BLaER1 treated with 17β-estradiol and CSF1 and Interleukin-3, amounts not matched to agents 10 nM and 100 nM (cell line): ENCODE measurements at regions not wholly inside any gene's neighbourhood (a gene's known extent, or its start where the extent isn't known, plus 50 kb on each side); places are given as distances from the start of the nearest gene placed in this dataset.

Experiments
- H3K27ac ChIP-seq, 11 experiments: shearing (Covaris generic); formaldehyde crosslinking; 2 replicates each; pipeline ENCODE4 v1.8.1; 2022
- H3K27me3 ChIP-seq, 11 experiments: shearing (Covaris generic); formaldehyde crosslinking; 2 replicates each; pipeline ENCODE4 v1.8.1; 2022
- H3K36me3 ChIP-seq, 11 experiments: shearing (Covaris generic); formaldehyde crosslinking; 2 replicates each; pipeline ENCODE4 v1.8.1; 2022
- H3K4me1 ChIP-seq, 10 experiments: shearing (Covaris generic); formaldehyde crosslinking; 2 replicates each; pipeline ENCODE4 v1.8.1; 2022
- H3K4me2 ChIP-seq, 11 experiments: shearing (Covaris generic); formaldehyde crosslinking; 2 replicates each; pipeline ENCODE4 v1.8.1; 2022
- H3K4me3 ChIP-seq, 10 experiments: shearing (Covaris generic); formaldehyde crosslinking; 2 replicates each; pipeline ENCODE4 v1.8.1; 2022
- H3K9ac ChIP-seq, 11 experiments: shearing (Covaris generic); formaldehyde crosslinking; 2 replicates each; pipeline ENCODE4 v1.8.1; 2022
- H3K9me3 ChIP-seq, 11 experiments: shearing (Covaris generic); formaldehyde crosslinking; replicated peaks in 1 of 11; 2 replicates each; pipeline ENCODE4 v1.8.1; 2022
- H4K20me1 ChIP-seq, 11 experiments: shearing (Covaris generic); formaldehyde crosslinking; 2 replicates each; pipeline ENCODE4 v1.8.1; 2022
- Cebpa-rat ChIP-seq, 11 experiments: shearing (Covaris generic); IDR thresholded peaks; 2 replicates each; pipeline ENCODE4 v1.8.1; 2022

GRCh38 chr18:27862041-27862682 is 314.8 kb downstream of the CDH2 start:
- Histone ChIP-seq H3K4me2 (no peak overlapping the region), H3K27me3 (no peaks in the 10 kb centered on the region), H3K9ac (no peak overlapping the region), H3K4me1 (peaks cover 0 to 13% (median 10%) of the 10 kb centered on the region in 10 experiments; a peak in 12 of 20 replicates), H3K9me3 (no peaks in the 10 kb centered on the region), H4K20me1 (no peaks in the 10 kb centered on the region), H3K36me3 (no peaks in the 10 kb centered on the region), H3K27ac (no peak overlapping the region), H3K4me3 (no peak overlapping the region)
- no peak for TF ChIP-seq Cebpa-rat (IDR thresholded peaks at IDR 0.05)

GRCh38 chr18:27861539-27861938 is 315.4 kb downstream of the CDH2 start:
- peaks cover 0 to 13% (median 10%) of the 10 kb centered on the region in 10 experiments; a peak in 12 of 20 replicates for H3K4me1 ChIP-seq
- H3K9ac ChIP-seq: no peak overlapping the region
- no peak for TF ChIP-seq Cebpa-rat (IDR thresholded peaks at IDR 0.05)
- H3K36me3 ChIP-seq: no peaks in the 10 kb centered on the region
- no peak overlapping the region for H3K4me2 ChIP-seq
- H4K20me1 ChIP-seq: no peaks in the 10 kb centered on the region
- H3K27me3 ChIP-seq: no peaks in the 10 kb centered on the region
- H3K9me3 ChIP-seq: no peaks in the 10 kb centered on the region
- H3K4me3 ChIP-seq: no peak overlapping the region
- H3K27ac ChIP-seq: no peak overlapping the region

GRCh38 chr18:27860701-27861107 is 316.2 kb downstream of the CDH2 start:
- H4K20me1 ChIP-seq: no peaks in the 10 kb centered on the region
- H3K4me3 ChIP-seq: no peak overlapping the region
- peaks cover 0 to 13% (median 10%) of the 10 kb centered on the region in 10 experiments; a peak in 12 of 20 replicates for H3K4me1 ChIP-seq
- H3K36me3 ChIP-seq: no peaks in the 10 kb centered on the region
- H3K4me2 ChIP-seq: peak overlapping the region in 10 of 11 experiments; percentile 19 to 61 (median 38); a peak in 17 of 22 replicates
- no peak for TF ChIP-seq Cebpa-rat (IDR thresholded peaks at IDR 0.05)
- no peaks in the 10 kb centered on the region for H3K27me3 ChIP-seq
- H3K9ac ChIP-seq: no peak overlapping the region
- no peak overlapping the region; a peak in 1 of 22 replicates for H3K27ac ChIP-seq
- no peaks in the 10 kb centered on the region for H3K9me3 ChIP-seq

- H3K9me3 ChIP-seq: no peaks in the 10 kb centered on the region
- no peaks in the 10 kb centered on the region for H4K20me1 ChIP-seq
- H3K4me3 ChIP-seq: no peak overlapping the region
- peak overlapping the region in 10 of 11 experiments; percentile 18 to 61 (median 38); a peak in 13 of 22 replicates for H3K4me2 ChIP-seq
- H3K36me3 ChIP-seq: no peaks in the 10 kb centered on the region
- peaks cover 0 to 13% (median 10%) of the 10 kb centered on the region in 10 experiments; a peak in 12 of 20 replicates for H3K4me1 ChIP-seq
- H3K27ac ChIP-seq: no peak overlapping the region
- no peaks in the 10 kb centered on the region for H3K27me3 ChIP-seq
- no peak overlapping the region for H3K9ac ChIP-seq
- TF ChIP-seq Cebpa-rat (IDR thresholded peaks at IDR 0.05): no peak
These were observed 316.9 kb downstream of the CDH2 start for GRCh38 chr18:27860011-27860410.

- TF ChIP-seq Cebpa-rat (IDR thresholded peaks at IDR 0.05): no peak
- H3K27ac ChIP-seq: no peak overlapping the region
- H3K36me3 ChIP-seq: no peaks in the 10 kb centered on the region
- H3K9ac ChIP-seq: no peak overlapping the region
- H3K4me1 ChIP-seq: peaks cover 0 to 13% (median 10%) of the 10 kb centered on the region in 10 experiments; a peak in 12 of 20 replicates
- H3K9me3 ChIP-seq: peaks cover 0 to 7% (median 0%) of the 10 kb centered on the region in 11 experiments; a peak in 2 of 22 replicates
- no peak overlapping the region for H3K4me3 ChIP-seq
- no peaks in the 10 kb centered on the region for H4K20me1 ChIP-seq
- H3K4me2 ChIP-seq: no peak overlapping the region
- no peaks in the 10 kb centered on the region for H3K27me3 ChIP-seq
These were observed 320.1 kb downstream of the CDH2 start for GRCh38 chr18:27856820-27857219.

GRCh38 chr18:27855486-27855885 is 321.4 kb downstream of the CDH2 start:
- no peak for TF ChIP-seq Cebpa-rat (IDR thresholded peaks at IDR 0.05)
- no peak overlapping the region for H3K4me3 ChIP-seq
- no peak overlapping the region for H3K4me2 ChIP-seq
- H3K36me3 ChIP-seq: no peaks in the 10 kb centered on the region
- no peaks in the 10 kb centered on the region for H4K20me1 ChIP-seq
- H3K4me1 ChIP-seq: peaks cover 0 to 8% (median 5%) of the 10 kb centered on the region in 10 experiments; a peak in 10 of 20 replicates
- peaks cover 0 to 7% (median 0%) of the 10 kb centered on the region in 11 experiments; a peak in 2 of 22 replicates for H3K9me3 ChIP-seq
- H3K27me3 ChIP-seq: no peaks in the 10 kb centered on the region
- H3K9ac ChIP-seq: no peak overlapping the region
- H3K27ac ChIP-seq: no peak overlapping the region

- no peaks in the 10 kb centered on the region for H3K4me1 ChIP-seq
- H3K36me3 ChIP-seq: no peaks in the 10 kb centered on the region
- no peaks in the 10 kb centered on the region for H4K20me1 ChIP-seq
- H3K27ac ChIP-seq: no peak overlapping the region
- TF ChIP-seq Cebpa-rat (IDR thresholded peaks at IDR 0.05): no peak
- peaks cover 0 to 7% (median 0%) of the 10 kb centered on the region in 11 experiments; a peak in 2 of 22 replicates for H3K9me3 ChIP-seq
- no peak overlapping the region for H3K4me3 ChIP-seq
- no peak overlapping the region for H3K9ac ChIP-seq
- no peak overlapping the region for H3K4me2 ChIP-seq
- H3K27me3 ChIP-seq: no peaks in the 10 kb centered on the region
These were observed 322.3 kb downstream of the CDH2 start for GRCh38 chr18:27854631-27855030.

- Histone ChIP-seq H3K9ac (no peak overlapping the region), H3K9me3 (no peaks in the 10 kb centered on the region), H3K36me3 (no peaks in the 10 kb centered on the region), H3K27ac (no peak overlapping the region), H4K20me1 (no peaks in the 10 kb centered on the region), H3K4me3 (no peak overlapping the region), H3K4me1 (no peaks in the 10 kb centered on the region), H3K27me3 (no peaks in the 10 kb centered on the region), H3K4me2 (no peak overlapping the region)
- TF ChIP-seq Cebpa-rat (IDR thresholded peaks at IDR 0.05): no peak
These were observed 328.6 kb downstream of the CDH2 start for GRCh38 chr18:27848336-27848735.

- no peaks in the 10 kb centered on the region for H3K4me1 ChIP-seq
- no peaks in the 10 kb centered on the region for H3K36me3 ChIP-seq
- H3K27me3 ChIP-seq: no peaks in the 10 kb centered on the region
- no peaks in the 10 kb centered on the region for H4K20me1 ChIP-seq
- H3K27ac ChIP-seq: no peak overlapping the region
- no peak overlapping the region for H3K9ac ChIP-seq
- H3K4me2 ChIP-seq: no peak overlapping the region
- no peak overlapping the region for H3K4me3 ChIP-seq
- no peaks in the 10 kb centered on the region for H3K9me3 ChIP-seq
- no peak for TF ChIP-seq Cebpa-rat (IDR thresholded peaks at IDR 0.05)
These were observed 329.5 kb downstream of the CDH2 start for GRCh38 chr18:27847412-27847811.

- no peak for TF ChIP-seq Cebpa-rat (IDR thresholded peaks at IDR 0.05)
- H3K36me3 ChIP-seq: no peaks in the 10 kb centered on the region
- H3K9me3 ChIP-seq: no peaks in the 10 kb centered on the region
- H4K20me1 ChIP-seq: no peaks in the 10 kb centered on the region
- H3K9ac ChIP-seq: no peak overlapping the region
- no peak overlapping the region for H3K27ac ChIP-seq
- no peak overlapping the region for H3K4me2 ChIP-seq
- H3K4me1 ChIP-seq: no peaks in the 10 kb centered on the region
- H3K27me3 ChIP-seq: no peaks in the 10 kb centered on the region
- no peak overlapping the region for H3K4me3 ChIP-seq
These were observed 331.0 kb downstream of the CDH2 start for GRCh38 chr18:27845897-27846296.
